BJ (cell line): ENCODE measurements at regions not wholly inside any gene's neighbourhood (a gene's known extent, or its start where the extent isn't known, plus 50 kb on each side); places are given as distances from the start of the nearest gene placed in this dataset.

ENCODE experiments used
- CTCF ChIA-PET: fragments of 350-600 bp; formaldehyde crosslinking; extraction: SDS; loops from one replicate; lab custom pipeline; 2021; ENCODE audit warnings: antibody characterized with exemption, inconsistent platforms; lab: Yijun Ruan, JAX
- POLR2A ChIA-PET: fragments of 300-600 bp; sonication (Branson Sonifier 250); formaldehyde crosslinking; extraction: SDS; loops from one replicate; lab custom pipeline; 2021; ENCODE audit warnings: antibody characterized with exemption; lab: Charles Lee
- DNase-seq: peaks from one replicate; pipeline ENCODE4 v3.0.0-alpha.2; 2011; ENCODE audit warnings: low read depth
- H3K27me3 ChIP-seq: 2 replicates; pipeline ENCODE4 v1.6.0; 2011; ENCODE audit warnings: low read length; ENCODE audit not compliant: control insufficient read depth, insufficient read depth
- H3K36me3 ChIP-seq: 2 replicates; pipeline ENCODE4 v1.5.1; 2011; ENCODE audit warnings: low read length; ENCODE audit not compliant: control insufficient read depth, insufficient read depth
- H3K4me3 ChIP-seq: 2 replicates; pipeline ENCODE4 v1.5.1; 2011; ENCODE audit warnings: low read depth, mild to moderate bottlenecking, control low read depth, low read length
- CTCF ChIP-seq: IDR thresholded peaks from 2 replicates; pipeline ENCODE4 v1.5.1; 2011; ENCODE audit warnings: low read depth, mild to moderate bottlenecking, control low read depth, inconsistent platforms, low read length, moderate library complexity; ENCODE audit not compliant: insufficient read depth

GRCh38 chr4:136336479-136336878 is 1195.8 kb downstream of the PCDH18 start:
- CTCF ChIA-PET: no interaction called here
- no peak overlapping the region for H3K4me3 ChIP-seq
- POLR2A ChIA-PET: no interaction called here

GRCh38 chr4:136329042-136329662 is 1203.1 kb downstream of the PCDH18 start:
- Histone ChIP-seq H3K27me3 (no peaks in the 10 kb centered on the region), H3K36me3 (no peaks in the 10 kb centered on the region), H3K4me3 (no peak overlapping the region)
- CTCF ChIA-PET: no interaction called here
- no peak for TF ChIP-seq CTCF
- DNase-seq: no peak
- POLR2A ChIA-PET: no interaction called here

More at GRCh38 chr4:136336479-136336878, 1195.8 kb downstream of the PCDH18 start:
- no peaks in the 10 kb centered on the region for H3K27me3 ChIP-seq
- no peaks in the 10 kb centered on the region for H3K36me3 ChIP-seq
- no peak for DNase-seq
- no peak for TF ChIP-seq CTCF

GRCh38 chr4:136328131-136328530 is 1204.2 kb downstream of the PCDH18 start:
- ChIA-PET POLR2A (no interaction called here), CTCF (no interaction called here)
- Histone ChIP-seq H3K27me3 (no peaks in the 10 kb centered on the region), H3K4me3 (no peak overlapping the region), H3K36me3 (no peaks in the 10 kb centered on the region)
- TF ChIP-seq CTCF: no peak
- DNase-seq: no peak

GRCh38 chr4:136320465-136320813 is 1211.9 kb downstream of the PCDH18 start:
- Histone ChIP-seq H3K4me3 (no peak overlapping the region), H3K36me3 (no peaks in the 10 kb centered on the region), H3K27me3 (no peaks in the 10 kb centered on the region)
- no peak for TF ChIP-seq CTCF
- CTCF ChIA-PET: interaction anchor here (0.7 kb wide), 1 partner anchor 142 kb away, joined by 3 read pairs; no protein-coding TSS in a partner anchor
- DNase-seq: no peak
- POLR2A ChIA-PET: no interaction called here

- TF ChIP-seq CTCF: no peak
- no peaks in the 10 kb centered on the region for H3K36me3 ChIP-seq
- H3K4me3 ChIP-seq: no peak overlapping the region
- no peak for DNase-seq
- POLR2A ChIA-PET: no interaction called here
- no peaks in the 10 kb centered on the region for H3K27me3 ChIP-seq
- CTCF ChIA-PET: interaction anchor here (0.7 kb wide), 1 partner anchor 143 kb away, joined by 3 read pairs; no protein-coding TSS in a partner anchor
Observed at GRCh38 chr4:136319789-136320464, 1212.4 kb downstream of the PCDH18 start.
